ENCODE measurements at regions not wholly inside any gene's neighbourhood (a gene's known extent, or its start where the extent isn't known, plus 50 kb on each side); places are given as distances from the start of the nearest gene placed in this dataset.

GRCh38 chr13:104920091-104920490, 1615.4 kb downstream of the EFNB2 start:
- no peak for TF ChIP-seq RAD21 (IDR thresholded peaks at IDR 0.05 in 1 of 2, conservative IDR thresholded peaks at IDR 0.05 in 1 of 2; ENCODE audit: low read depth in 2 of 2, low read length in 2 of 2)
- TF ChIP-seq CTCF (IDR thresholded peaks at IDR 0.05; ENCODE audit: control extremely low read depth in 1 of 3, insufficient read depth in 1 of 3, low read depth in 1 of 3, low read length in 3 of 3) = no peak
